ENCODE measurements at regions not wholly inside any gene's neighbourhood (a gene's known extent, or its start where the extent isn't known, plus 50 kb on each side); places are given as distances from the start of the nearest gene placed in this dataset.

DNA sequence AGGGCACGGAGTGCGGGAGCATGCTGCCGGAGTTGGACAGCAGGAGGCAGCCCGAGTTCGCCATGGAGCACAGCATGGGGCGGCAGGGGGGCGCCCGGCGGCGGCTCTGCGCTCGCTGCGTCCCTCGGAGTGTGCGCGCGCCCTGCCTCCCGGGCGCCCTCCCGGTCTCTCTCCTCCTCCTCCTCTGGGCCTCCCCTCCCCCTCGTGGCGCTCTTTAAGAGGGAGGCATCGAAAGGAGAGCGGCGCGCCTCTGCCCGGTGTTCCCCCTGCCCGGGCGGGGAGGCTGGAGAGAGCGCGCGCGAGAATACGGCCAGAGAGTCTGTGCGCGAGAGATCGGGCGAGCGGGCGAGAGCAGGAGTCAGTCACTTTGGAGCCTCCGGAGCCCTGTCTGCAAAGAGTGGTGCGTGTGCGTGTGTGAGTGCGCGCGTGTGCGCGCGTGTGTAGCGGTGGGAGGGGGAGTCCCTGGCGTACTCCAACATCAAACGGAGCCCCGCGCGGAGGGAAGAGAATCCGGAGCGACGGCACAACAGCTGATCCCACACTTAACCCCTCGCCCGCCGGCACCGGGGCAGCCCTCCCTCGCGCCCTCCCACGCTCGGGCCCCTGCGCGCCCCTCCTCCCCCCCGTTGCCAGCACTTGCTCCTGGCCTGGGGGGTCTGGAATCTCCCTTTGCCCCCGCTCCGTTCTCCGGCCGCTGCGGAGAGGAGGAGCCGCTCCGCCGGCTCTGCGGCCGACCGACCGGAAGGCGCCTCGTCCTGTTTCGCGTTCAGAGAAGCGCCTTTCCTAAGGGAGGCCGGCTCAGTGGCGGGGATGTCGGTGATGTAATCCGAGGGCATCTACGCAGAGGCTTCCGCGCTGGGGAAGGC, 108.9 kb downstream of the ENGASE start:
- no peak for DNase-seq (ENCODE audit: low read depth)

DNA sequence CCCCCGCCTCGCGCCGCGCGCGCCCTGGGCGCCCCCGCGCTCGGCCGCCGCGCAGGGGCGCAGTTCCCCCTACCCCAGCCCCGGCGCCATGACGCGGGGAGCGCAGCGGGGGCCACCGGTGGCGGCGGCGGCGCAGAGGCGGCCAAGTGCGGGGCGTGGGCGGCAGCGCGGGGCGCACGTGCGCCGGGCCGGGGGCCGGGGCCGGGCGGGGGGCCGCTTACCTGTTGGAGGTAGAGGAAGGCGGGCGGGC, 108.3 kb downstream of the ENGASE start:
- H3K4me3 ChIP-seq (ENCODE audit: low read depth, low read length): no peak overlapping the region
- no peak for DNase-seq (ENCODE audit: low read depth)

More for the DNA sequence above, 108.9 kb downstream of the ENGASE start:
- H3K4me3 ChIP-seq (ENCODE audit: low read depth, low read length): peak overlapping the region; percentile 15

DNA sequence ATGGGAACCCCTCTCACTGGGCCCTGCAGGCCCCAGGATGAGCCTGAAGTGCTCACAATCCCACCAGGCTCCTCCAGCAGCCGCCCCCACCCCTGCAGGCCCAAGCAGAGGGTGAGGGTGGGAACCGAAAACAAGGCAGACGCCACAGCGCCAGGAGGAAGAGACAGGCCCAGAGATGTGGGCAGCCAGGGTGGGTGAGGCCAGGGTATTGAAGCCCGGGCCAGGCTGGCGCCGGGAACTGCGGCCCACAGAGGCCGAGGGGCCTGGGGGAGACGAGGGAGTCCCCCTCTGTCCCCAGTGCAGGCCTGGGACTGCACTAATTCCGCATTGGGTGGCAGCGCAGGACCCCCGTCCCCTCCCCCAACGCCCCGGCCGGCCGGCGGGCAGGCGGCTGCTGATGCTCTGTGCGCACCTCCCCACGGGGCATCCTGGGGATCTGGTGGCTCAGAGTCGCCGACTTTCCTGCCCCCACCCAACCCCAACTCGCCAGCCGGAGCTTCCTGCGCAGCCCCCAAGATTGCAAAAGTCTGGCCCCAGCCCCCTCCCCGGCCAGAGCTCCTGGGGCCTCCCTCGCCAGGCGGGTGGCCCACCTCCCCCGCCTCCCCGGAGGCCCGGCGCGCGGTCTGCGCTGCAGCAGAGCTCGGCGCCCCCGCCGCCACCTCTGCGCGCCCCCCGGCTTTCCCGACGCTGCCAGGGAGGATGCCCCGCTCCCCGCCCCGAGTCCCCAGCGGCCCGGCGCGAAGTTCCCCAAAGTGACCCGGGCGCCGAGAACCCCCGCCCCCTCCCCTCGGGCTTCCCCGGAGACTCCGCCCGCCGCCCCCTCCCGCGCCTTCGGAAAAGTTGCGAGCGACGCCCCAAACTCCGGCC, 107.8 kb downstream of the ENGASE start:
- no peak overlapping the region for H3K4me3 ChIP-seq (ENCODE audit: low read depth, low read length)

DNA sequence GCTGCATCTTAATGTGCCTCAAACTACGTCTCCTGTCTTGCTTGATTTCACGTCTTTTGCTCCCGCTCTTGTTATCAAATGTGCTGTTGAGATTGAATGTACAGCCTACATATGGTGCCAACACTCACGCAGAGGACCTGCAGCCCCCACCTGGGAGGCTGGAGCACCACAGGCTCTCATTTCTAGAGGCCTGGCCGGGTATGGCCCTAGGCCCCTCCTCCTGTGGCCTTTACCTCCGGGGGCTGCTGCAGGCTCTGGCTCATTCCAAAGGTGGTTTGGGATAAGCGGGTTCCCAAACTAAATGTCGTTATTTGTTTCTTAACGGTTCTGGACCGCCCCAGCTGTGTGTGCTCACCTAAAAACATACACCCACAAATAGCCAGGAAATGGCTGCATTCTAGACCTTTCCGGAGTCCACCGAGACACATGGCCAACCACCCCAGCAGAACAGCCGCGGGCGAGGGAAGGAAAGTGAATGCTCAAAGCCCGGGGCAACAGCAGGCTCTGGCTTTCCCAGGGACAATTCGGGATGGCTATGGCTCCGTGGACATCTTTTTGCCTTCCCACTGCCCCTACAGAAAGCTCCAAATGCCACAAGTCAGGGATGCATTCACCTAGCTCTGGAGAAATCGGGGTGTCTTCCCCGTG, 105.9 kb downstream of the ENGASE start:
- no peak overlapping the region for H3K4me3 ChIP-seq (ENCODE audit: low read depth, low read length)
- DNase-seq (ENCODE audit: low read depth): no peak

More for the DNA sequence above, 107.8 kb downstream of the ENGASE start:
- no peak for DNase-seq (ENCODE audit: low read depth)

DNA sequence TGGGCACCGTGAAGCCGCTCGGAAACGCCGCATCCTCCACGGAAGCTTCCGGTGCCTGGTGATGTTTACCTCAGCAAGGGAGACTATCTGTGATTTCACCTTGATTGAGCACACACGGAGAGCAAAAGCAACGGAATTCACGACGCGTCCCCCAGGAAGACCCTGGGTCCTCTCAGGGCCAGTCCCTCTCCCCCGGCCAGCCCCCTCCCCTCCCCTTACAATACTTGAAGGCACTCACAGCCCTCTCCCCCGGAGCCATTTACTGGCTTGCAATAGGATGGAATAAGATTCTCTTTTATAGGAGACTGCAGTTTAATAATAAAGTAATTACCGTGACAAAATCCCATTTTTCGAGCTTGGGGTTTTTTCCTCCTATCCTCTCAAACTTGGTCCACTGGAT, 104.7 kb downstream of the ENGASE start:
- DNase-seq (ENCODE audit: low read depth): no peak
- no peak overlapping the region for H3K4me3 ChIP-seq (ENCODE audit: low read depth, low read length)

DNA sequence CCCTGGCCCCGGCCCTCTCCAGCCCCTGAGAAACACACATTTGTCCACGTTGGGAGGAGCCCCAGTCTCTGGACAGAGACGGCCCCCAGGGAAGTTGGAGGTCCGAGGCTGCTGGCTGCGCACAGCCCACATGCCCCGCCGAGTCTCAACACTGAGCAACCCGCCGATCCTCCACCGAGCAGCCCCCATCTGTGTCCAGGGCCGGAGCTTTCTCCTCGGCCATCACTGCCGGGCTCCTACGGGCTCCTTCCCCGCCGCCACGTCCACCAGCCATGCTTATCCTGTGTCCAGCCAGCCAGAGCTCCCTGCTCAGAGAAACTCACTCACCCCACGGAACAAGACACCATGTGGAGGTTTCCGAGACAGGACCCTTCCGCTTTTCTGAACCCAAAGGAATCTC, 103.3 kb downstream of the ENGASE start:
- no peak overlapping the region for H3K4me3 ChIP-seq (ENCODE audit: low read depth, low read length)
- DNase-seq (ENCODE audit: low read depth): no peak

DNA sequence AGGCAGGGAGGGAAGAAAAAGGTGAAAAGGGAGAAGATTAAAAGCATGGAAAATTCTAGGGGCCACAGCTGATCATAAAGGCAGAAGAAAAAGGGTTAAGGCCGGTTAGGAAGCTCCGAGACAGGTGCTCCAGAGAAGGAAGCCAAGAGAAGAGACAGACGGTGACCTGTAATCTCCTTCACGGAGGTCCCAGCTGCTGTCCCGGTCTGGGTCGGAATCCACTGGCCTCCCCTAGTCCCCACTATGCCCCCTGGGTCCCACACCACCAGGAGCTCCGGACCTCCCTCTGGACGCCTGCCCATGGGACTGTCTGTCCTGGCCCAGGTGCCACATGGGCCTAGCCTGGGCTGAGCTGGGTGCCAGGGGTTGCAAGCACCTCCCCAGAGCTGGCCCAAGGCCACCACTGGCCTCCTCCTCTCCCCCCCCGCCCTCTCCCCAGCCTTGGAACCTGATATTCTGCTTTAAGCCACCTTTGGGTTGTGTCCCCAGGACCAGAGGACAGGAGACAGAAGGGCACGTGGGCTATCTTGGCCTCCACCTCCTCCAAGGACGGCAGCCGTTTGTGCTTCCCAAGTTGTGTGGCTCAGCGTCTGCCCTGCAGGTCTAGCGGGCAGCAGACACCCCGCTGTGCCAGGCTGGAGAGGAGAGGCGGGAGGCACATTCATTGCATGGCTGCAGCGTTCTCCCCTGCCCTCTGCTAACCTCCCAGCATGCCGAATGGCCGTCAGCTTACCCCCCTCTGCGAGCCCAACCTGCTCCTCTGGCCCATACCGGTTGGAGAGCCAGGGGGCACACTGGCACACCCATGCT, 102.4 kb downstream of the ENGASE start:
- no peak overlapping the region for H3K4me3 ChIP-seq (ENCODE audit: low read depth, low read length)
- no peak for DNase-seq (ENCODE audit: low read depth)

DNA sequence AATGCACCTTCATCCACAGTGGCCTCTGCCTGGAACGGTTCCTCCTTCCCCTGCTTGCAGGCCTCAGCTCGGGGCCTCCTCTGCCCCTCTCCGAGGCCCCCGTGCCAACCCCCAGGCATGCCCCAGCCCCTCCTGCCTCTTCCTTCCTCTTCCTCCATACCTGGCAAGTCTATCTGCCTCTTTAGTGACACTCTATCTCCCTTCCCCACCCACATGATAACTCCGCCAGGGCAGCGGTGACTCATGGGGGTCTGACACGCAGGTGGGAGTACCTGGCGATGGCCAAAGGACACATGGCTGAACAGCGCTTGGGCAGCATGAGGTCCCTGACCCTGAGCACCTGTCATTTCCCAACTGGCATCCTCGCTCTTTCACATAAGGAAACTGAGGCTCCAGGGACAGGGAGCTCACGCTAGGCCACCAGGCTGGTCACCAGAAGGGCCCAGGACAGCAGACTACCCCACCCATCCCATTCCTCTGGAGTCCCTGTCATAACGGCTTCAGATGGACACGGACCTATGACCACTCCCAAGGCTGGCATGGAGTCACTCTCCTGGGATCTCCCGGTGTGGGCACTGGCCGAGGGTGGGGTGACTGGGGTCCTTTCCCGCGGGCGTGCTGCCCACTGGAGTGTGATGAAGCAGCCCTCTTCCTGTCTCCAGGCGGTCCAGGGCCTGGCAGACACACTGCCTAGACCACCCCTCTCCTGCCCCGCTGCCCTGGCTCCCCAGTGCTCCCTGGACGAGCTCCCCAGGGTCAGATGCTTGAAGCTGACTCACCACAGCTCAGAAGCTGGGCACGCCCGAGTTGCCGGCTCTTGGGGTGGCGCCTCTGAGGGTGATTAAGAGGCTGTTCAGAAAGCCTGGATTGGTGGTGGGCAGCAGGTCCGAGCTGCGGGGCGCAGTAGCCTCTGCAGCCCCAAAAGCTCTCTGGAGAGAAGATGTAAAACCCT, 100.6 kb downstream of the ENGASE start:
- no peak for DNase-seq (ENCODE audit: low read depth)
- no peak overlapping the region for H3K4me3 ChIP-seq (ENCODE audit: low read depth, low read length)

DNA sequence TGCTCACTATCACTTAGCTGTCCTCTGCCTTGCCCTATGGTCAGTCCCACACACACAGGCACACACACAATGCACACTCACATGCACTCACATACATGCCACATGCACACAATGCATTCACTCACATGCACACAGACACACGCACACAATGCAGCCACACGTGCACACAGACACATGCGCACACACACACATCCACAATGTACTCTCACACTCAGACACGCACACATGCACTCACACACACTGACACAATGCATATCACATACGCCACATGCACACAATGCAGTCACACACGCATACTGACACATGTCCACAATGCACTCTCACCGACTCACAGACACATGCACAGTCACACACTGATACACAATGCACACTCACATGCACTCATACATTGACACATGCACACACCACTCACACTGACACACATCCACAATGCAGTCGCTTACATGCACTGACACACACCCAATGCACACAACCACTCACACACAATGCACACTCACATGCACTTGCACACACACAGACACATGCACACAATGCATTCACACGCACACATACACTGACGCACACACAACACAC, 99.7 kb downstream of the ENGASE start:
- no peak overlapping the region for H3K4me3 ChIP-seq (ENCODE audit: low read depth, low read length)
- no peak for DNase-seq (ENCODE audit: low read depth)

DNA sequence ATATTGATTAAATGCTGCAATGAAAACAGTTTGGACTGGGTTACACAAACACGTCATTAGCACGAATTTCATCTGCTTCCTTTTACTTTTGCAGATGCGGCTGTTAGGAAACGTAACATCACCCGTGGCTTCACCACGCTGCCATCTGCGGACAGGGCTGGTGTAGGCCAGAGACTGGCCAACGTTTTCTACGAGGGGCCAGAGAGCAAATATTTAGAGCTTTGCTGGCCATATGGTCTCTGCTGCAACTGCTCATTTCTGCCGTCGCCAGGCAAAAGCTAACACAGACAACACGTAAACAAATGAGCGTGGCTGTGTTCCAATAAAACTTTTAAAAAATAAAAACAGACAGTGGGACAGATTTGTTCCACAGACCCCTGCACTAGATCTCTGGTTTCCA, 96.6 kb downstream of the ENGASE start:
- DNase-seq (ENCODE audit: low read depth): no peak
- H3K4me3 ChIP-seq (ENCODE audit: low read depth, low read length): no peak overlapping the region

DNA sequence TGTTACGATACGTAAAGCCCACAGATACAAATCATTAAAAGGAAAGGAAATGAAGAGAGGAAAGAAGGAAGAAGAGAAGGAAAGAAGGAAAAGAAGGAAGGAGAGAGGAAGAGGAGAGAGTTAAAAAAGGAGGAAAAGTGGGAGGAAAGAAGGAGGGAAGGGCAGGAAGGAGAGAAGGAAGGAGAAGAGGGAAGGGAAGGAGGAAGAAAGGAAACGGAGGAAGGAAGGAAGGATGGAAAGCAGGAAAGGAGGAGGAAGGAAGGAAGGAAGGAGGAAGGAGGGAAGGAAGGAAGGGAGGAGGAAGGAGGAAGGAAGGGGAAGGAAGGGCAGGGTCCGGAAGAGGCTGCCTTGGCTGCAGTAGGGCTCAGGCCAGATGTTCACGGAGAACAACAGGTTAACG, 95.2 kb downstream of the ENGASE start:
- no peak for DNase-seq (ENCODE audit: low read depth)
- H3K4me3 ChIP-seq (ENCODE audit: low read depth, low read length): no peak overlapping the region

DNA sequence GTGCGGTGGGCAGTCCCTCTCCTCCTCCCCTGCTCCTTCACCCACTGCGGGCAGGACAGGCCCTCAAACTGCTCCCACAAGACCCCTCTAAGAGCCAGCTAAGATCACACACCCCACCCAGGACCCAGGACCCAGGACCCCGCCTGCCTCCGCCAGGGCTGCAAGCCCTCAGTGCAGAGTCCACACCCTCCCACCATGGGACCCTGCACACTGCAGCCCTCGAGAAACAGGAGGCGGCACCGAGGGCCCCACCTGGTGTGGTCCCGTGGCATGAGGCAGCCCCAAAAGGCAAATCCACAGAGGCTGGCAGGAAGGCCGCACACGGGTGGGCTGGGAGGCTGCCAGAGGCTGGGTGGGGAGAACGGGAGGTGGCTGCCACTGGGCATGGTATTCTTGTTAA, 94.7 kb downstream of the ENGASE start:
- DNase-seq (ENCODE audit: low read depth): no peak
- H3K4me3 ChIP-seq (ENCODE audit: low read depth, low read length): no peak overlapping the region

DNA sequence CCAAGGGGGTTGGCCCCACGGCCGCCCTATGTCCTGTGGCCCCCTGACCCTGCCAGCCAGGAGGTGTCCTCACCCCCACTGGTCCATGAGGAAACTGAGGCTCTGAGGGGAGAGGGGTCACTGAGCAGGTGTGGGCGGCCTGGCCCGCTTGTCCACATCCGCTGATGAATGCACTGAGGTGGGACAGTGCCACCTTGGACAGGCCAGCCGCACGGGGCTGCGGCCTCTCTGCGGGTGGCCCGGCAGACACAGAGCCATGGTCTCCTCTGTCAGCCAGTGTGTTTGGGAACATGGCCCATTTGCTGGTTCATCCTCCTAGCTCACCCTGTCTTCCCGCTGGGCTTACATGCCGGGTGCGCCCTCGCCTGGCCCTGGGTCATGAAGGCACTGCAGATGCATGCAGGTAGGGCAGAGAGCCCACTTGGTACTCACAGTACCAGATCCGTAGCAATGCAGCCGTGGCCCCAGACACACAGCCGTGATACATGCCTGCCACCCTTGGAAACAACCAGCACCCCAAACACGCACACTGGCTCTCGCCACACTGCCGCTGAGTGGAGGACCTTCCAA, 93.9 kb downstream of the ENGASE start:
- DNase-seq (ENCODE audit: low read depth): no peak
- no peak overlapping the region for H3K4me3 ChIP-seq (ENCODE audit: low read depth, low read length)

DNA sequence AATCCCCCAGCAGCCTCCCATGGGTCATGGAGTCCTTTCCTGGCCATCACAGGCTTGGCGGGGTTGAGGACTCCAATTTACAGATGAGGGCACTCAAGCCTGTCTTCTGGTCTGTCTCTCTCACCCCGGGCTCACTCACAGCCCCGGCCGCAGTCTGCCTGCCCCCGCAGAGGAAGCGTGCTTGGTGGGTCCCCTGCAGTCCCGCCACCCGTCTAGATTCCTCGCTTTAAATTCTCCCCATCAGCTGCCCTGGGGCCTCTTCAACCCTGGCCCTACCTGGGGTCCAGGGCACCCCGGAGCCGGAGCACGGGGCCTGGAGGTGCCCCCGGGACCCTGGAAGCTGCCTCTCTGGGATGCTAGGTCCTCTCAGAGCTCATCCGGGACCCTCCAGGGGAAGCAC, 92.9 kb downstream of the ENGASE start:
- no peak overlapping the region for H3K4me3 ChIP-seq (ENCODE audit: low read depth, low read length)
- DNase-seq (ENCODE audit: low read depth): no peak

DNA sequence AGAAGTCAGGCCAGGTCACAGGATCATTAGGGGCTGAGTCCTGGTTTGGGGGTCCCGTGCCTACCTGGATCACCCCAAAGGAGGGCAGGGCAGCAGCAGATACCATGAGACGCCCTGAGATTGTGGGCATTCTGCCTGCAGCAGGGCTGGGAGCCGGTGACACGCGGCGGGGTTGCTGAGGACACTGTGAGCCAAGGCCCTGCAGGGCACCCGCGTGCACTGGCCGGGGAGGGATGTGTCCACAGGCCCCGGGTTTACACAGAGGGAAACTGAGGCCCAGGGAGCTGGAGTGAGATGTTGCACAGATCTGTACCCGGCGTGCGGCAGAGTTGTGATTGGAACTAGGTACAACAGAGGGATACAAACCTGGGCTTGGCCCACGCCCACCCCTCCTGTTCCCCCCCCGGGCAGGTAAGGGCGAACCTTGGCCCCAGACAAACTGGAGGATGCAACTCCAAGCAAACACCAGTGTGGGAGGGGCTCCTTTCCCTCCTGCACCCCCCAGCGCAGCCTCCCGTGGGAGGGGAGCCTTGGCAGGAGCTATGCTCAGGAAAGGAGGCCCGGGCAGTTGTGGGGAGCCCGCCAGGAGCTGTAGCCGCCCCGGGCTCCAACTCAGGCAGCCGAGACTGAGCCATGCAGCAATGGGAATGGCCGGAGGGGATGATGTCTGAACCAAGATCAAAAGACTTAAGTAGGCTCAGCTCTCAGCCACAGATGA, 91.3 kb downstream of the ENGASE start:
- H3K4me3 ChIP-seq (ENCODE audit: low read depth, low read length): no peak overlapping the region
- no peak for DNase-seq (ENCODE audit: low read depth)

DNA sequence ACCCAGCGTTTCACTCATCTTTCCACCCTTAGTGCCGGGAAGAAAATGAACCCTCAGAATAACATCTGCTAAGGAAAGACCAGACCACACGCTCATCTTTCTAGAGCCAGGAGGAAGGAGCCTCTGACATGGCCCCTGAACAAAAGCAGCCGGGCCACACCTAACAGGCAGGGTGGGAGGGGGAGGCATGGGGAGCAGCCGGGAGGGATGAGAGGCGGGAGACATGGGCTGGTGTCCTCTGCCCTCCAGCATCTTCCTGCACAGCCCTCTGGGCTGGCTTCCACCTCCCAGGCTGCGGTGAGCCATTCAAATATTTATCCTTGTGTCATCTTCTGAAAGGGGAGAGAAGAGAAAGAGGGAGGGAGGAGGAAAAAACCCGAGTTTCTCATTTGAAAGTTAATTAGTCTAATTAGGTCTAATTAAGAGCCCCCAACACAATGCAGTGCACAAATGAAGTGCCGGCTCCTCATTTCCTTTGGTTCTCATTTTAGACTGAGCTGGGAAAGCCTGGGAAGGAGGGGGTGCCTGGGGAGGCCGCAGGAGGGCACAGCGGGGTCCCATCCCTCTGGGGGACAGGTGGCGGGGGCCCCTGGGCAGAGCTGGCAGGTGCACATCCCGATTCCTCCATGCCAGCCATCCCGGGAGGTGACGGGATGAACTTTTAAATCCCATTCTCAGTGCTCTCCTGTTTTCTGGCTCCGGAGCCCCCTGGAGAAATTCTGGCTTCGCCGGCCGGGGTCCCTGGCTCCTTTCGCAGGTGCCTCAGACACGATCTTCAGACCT, 90.5 kb downstream of the ENGASE start:
- no peak overlapping the region for H3K4me3 ChIP-seq (ENCODE audit: low read depth, low read length)
- no peak for DNase-seq (ENCODE audit: low read depth)

DNA sequence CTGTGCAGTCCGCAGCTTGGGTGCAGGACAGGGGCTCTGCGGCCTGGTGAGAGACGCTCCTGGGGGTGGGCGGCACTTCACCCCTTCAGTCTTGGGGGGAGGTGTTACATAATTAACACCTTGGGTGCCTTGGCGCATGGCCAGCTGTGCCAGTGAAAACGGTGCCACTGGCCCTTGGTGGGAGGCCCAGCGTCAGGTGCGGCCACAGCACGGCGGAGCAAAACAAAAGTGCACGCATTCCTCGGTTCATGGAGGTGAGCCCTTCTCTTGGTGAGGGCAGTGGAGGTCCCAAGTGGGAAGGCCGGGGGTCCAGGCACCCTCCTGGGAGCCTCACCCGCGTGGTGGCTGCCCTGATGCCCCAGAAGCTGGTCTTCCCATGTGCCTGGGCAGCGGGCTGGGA, 89.8 kb downstream of the ENGASE start:
- DNase-seq (ENCODE audit: low read depth): no peak
- no peak overlapping the region for H3K4me3 ChIP-seq (ENCODE audit: low read depth, low read length)
